D341Med (cell line): ENCODE measurements at regions not wholly inside any gene's neighbourhood (a gene's known extent, or its start where the extent isn't known, plus 50 kb on each side); places are given as distances from the start of the nearest gene placed in this dataset.

Experiments
- DNase-seq: peaks from one replicate; pipeline ENCODE4 v3.0.0; 2012; ENCODE audit warnings: low spot score

- DNase-seq = no peak
These were observed 144.9 kb upstream of the CDH6 start for GRCh38 chr5:31048282-31049270.

GRCh38 chr5:31047621-31048020 lies 145.9 kb upstream of the CDH6 start:
- no peak for DNase-seq

GRCh38 chr5:31047007-31047406 lies 146.5 kb upstream of the CDH6 start:
- DNase-seq = no peak

DNA sequence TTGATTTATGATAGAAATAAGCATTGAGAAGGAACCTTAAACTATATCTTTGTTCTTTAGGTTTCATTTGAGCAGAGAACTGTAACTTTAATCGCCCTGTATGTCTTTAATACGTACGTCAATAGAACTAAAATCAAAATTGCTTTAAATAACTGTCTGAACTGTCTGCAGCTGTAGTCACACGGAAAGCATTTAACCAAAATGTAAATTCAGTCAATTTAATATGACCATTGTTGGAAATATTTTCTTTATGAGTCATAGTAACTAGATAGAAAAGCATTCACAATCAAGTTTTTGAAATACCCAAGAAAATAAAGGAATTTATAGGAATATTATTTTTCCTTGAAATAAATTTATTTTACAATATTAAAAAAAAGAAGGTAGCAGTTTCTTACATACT lies 157.1 kb upstream of the CDH6 start:
- no peak for DNase-seq

DNA sequence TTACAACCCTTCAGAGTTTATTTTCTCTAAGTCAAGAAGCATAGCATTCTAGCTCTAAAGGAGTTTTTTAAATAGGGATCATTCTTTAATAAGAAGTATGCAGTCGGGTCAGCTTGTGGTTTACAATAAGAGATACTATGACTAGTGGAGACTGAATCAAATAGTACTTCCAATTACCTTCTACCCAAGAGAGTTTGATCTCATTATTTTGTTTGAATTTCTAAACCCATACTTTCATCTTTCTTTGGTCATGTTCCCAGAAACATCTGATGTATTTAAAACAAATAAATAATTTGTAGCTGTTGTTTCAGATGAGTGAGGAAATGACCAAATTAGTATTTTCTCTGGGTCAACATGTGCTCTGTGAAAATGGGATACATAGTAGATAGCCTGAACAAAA lies 160.2 kb upstream of the CDH6 start:
- DNase-seq = no peak

- DNase-seq = no peak
These were observed 163.6 kb upstream of the CDH6 start for GRCh38 chr5:31029925-31030324.

DNA sequence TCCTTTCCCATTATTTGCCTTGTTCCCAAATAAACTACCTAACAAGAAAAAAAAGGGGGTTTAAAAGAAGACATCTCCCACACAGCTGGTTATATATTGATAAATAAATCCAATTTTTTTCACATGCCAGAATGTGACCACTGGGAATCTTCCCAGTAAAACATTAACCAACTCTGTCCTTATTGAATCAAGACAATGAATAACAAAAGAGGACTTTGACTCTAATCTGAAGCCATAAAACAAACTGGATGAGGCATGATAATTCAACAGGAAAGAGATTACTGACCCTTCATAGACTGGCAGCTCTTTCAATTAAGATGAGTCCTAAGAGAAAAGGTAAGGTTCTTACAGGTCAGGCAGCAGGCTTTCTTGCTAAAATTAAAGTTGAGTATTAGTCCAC lies 165.8 kb upstream of the CDH6 start:
- DNase-seq = no peak

DNA sequence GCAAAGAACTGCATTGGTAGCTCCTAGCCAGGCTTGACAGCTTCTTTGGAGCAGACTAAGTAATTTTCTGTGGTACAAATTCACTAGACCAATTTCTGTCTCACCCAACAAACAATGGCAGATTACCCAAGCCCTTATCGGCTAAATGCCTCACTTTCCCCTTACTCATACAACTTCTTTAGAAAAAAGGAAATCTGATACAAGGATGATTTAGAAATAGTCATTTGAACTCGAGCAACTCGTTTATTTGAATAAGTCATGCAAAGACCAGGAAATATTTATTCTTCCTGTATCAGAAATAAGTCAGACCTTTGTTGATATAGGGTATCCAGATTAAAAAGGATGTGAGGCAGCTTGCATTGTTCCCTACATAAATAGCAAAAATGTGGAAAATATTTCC lies 170.4 kb upstream of the CDH6 start:
- DNase-seq = no peak

- no peak for DNase-seq
These were observed 172.3 kb upstream of the CDH6 start for GRCh38 chr5:31021181-31021624.

- no peak for DNase-seq
These were observed 185.3 kb upstream of the CDH6 start for GRCh38 chr5:31008231-31008630.

DNA sequence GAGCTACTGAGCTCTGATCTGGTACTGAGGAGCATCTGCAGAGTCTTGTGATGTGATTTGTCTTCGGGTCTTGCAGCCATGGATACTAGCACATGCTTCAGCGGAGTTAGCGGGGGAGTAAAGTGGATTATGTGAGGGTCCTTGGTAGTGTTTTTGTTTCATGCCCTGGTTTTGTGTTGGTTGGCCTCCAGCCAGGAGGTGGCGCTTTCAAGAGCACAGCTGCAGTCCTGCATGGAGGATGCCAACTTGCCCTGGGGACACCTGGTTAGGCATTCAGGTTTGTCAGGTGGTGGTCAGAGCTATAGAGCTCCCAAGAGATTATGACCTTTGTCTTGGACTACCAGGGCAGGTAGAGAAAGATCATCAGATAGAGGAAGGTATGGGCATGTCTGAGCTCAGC lies 185.8 kb upstream of the CDH6 start:
- DNase-seq = no peak

GRCh38 chr5:31000287-31000686 lies 193.2 kb upstream of the CDH6 start:
- DNase-seq = no peak

GRCh38 chr5:30997681-30998080 lies 195.8 kb upstream of the CDH6 start:
- DNase-seq = no peak

DNA sequence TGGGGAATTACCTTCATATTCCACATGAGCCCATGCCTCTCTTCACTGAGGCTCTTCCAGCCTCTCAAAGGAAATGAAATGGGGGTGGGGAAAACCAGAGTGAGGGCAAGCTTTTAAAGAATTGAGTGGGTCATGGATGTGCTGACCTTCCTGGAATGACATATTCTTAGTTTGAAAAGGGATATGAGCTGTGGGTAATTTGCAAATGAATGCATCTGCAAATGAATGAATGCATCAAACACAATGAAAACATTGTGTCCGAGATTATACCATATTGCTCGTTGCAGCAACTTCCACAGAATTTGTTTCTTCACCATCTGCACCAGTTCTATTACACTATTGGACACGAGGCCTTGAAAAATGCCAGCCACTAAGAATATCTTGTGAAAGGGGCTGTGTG lies 198.6 kb upstream of the CDH6 start:
- DNase-seq = no peak

DNA sequence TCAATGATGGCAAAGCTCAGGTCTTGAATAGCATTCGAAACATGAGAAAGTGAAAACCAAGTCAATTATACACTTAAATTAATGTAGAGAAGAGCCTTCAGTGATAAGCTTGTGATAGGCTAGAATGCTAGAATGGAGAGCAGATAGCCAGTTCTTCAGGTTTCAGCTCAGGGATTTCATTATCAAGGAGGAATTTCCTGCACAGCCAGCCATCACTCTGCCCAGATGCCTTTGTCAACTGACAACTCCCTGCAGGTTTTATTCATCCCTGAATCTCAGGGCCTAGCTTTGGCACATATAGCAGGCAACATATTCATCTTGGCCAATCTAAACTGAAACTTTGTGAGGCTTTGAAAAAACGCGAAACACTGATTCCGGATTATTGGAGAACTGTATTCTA lies 199.3 kb upstream of the CDH6 start:
- no peak for DNase-seq

GRCh38 chr5:30991462-30991861 lies 202.0 kb upstream of the CDH6 start:
- no peak for DNase-seq

GRCh38 chr5:30981576-30981975 lies 211.9 kb upstream of the CDH6 start:
- no peak for DNase-seq

DNA sequence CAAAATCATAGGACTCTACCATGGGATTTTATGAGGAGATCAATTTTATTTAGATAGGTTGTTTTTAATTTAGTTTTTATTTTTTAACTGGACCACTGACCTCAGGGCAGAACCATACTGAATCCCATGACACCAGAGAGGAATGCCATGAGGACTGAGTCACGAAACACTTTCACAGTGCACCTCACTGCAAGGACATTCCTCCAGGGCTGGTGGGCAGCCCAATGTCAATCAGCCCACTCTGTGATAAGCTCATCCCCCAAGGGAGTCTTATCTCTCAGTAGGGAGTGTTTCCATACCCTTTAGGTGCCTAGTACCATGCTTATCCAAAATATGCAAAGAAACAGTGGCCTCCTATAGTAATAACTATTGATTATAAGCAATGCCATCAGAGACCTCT lies 224.5 kb upstream of the CDH6 start:
- no peak for DNase-seq

GRCh38 chr5:30960036-30960435 lies 233.4 kb upstream of the CDH6 start:
- DNase-seq = no peak

DNA sequence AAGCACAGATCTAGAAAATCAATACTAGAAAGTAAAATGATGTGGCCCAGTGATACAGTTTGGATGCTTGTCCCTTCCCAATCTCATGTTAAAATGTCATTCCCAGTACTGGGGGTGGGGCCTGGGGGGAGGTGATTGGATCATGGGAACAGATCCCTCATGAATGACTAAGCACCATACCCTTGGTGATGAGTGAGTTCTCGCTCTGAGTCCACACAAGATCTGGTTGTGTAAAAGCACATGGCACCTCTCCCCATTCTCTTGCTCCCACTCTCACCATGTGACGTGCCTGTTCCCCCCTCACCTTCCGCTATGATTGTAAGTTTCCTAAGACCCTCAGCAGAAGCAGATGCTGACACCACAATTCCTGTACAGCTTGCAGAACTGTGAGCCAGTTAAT lies 234.2 kb upstream of the CDH6 start:
- DNase-seq = no peak

GRCh38 chr5:30957591-30957990 lies 235.9 kb upstream of the CDH6 start:
- no peak for DNase-seq

DNA sequence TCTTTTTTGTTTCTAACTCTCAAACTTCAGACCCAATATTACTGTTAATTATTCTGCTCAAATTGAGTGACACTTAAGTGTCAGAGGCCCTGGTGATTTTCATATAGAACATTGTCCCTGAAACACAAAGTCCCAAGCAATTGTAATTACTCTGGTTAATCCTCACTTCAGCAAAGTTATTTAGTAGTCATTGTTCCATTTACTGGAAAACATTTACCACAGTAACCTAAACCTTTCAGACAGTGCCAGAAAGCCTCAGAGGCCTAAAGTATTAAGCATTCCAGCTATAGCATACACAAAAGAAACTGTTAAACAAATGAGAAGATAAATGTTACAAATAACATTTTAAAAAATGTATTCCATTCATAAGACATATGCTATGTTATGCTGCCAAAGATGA lies 237.2 kb upstream of the CDH6 start:
- DNase-seq = no peak

DNA sequence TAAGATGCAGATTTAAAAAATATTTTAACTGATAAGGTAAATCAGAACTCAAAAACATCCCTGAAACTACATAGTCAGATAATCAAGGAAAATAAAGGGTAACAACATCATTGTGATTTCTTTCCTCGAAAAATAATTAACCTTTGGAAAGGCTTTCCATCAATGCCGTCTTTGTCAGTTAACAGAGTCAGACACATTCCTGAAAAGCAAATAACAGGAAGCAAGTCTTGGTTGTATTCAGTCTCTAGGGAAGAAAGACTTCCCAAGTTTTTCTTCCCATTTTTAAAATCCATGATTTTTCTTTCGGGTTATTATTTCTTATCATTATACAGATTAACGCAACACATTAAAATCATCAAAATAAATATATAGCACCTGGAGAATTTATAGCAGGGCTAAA lies 256.4 kb upstream of the CDH6 start:
- DNase-seq = no peak

DNA sequence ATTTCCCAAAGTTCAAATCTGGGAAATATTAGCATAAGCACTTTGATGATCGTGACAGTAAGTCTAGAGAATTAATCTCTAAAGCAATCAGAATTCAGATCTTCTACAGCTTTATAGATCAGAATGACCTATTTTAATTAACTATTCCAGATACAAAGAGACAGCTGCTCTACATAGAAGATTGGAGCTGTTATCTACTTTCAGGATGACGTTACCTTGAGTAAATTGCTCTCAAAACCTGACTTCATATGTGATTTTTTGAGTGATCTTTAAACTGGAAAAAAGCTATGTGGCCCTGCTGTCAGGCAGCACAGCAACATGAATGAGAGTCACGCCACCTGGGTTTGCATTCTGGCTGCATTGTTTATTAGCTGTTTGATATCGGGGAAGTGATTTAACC lies 259.9 kb upstream of the CDH6 start:
- DNase-seq = no peak
